Fibroblast of upper back skin (primary cell): ENCODE measurements at regions not wholly inside any gene's neighbourhood (a gene's known extent, or its start where the extent isn't known, plus 50 kb on each side); places are given as distances from the start of the nearest gene placed in this dataset.
"Not testable (repeated sequence)": the region's sequence is repeated elsewhere in the genome, so short reads cannot be mapped to it uniquely, and the experiment has no call there.

Experiments used
- DNase-seq: peaks from one replicate; pipeline ENCODE4 v3.0.0-alpha.2; 2013

GRCh38 chr13:50159607-50160006, 144.4 kb downstream of the KCNRG start:
- DNase-seq: no peak

- DNase-seq: peak; percentile 24
Measured at GRCh38 chr13:50161052-50161451, 145.8 kb downstream of the KCNRG start.

GRCh38 chr13:50162001-50162400, 146.8 kb downstream of the KCNRG start:
- peak; percentile 48 for DNase-seq

DNA sequence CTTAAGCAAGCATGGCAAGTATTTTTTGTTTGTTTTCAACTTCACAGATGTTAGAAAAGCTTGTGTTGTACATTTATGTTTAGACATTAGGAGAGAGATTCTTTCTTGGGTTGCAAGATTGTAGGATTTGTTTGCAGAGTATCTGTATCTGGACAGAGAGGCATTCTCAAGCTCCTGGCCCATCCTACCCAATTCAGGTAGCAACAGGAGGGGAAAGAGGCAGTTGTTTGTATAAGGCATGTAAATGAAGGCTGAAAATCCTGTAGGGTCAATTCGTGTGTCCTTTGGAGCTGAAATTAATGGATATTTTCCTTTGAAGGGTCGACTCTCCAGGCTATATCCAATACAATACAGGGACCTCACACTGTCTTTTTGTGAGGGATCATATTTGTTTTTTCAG, 147.3 kb downstream of the KCNRG start:
- DNase-seq: no peak

DNA sequence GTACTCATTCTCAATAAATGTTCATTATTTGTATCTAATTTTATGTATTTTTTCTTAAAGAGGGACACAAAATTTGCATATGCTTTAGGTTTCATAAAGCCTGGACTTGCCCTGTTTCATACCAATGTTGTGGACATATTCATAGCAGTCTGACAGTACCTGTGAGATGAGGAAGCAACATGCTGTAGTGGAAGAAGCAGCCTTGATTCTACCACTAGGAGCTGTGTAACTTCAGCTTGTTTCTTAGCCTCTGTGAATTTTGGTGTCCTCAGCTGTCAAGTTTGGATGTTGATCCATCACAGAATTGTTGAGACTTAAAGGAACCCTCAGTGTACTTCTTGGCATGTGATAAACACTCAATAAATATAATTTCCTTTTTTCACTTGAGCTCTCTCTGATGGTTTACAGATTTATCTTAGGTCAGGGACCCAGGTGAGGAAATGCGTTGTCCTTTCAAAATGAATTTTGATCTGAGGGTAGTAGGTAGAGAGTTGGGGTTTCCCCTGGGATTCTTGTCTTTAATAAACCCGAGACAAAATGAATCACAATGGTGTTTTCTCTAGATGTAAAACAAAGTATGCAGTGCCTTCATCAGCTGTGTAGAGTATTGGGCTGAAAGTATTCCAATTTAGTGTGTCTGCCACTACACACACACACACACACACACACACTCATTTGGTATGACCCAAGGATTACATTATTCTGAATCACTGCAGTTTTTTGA, 152.1 kb downstream of the KCNRG start:
- no peak for DNase-seq

DNA sequence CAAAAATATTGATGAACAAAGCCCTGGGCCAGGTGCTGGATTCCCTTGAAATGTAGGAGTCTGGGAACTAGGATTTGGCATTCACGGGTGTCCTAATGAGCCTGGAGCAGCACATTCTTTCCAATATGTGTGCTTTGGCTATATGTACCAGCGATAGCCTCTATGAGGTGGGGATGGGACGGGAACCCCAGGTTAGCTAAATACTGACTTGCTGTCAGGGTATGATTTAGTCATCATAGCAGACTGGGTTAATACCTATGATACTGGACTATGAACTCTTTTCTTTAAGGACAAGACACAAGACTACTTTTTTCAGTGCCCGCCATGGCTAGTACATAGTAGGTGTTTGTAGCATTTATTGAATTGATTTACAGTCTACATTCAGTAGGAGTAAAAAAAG, 152.7 kb downstream of the KCNRG start:
- no peak for DNase-seq

- no peak for DNase-seq
Measured at GRCh38 chr13:50168786-50169185, 153.5 kb downstream of the KCNRG start.

DNA sequence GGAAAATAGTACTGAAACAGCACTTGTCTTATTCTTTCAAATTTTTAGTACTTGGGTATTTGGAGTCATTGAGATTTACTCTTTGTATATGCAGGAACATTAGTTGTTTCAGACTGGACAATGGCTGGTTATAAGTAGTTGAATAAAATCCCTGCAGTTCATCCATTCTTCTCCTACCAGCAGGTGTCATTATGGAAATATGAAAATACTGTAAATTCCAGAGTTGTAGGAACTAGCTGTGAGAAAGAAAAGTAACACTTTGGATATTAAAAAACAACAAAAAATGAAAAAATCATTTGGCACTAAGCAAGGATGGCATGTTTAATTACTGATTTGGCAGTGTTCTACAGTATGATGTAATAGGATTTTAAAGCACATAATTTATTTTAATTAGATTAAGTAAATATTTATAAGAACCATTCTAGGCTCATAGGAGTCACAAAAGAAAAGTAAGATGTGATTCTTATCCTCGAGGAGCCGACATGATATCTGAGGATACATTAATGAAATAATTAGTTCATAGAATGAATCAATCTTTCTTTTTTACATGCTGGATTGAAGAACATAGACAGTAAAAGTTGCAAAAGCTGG, 155.3 kb downstream of the KCNRG start:
- DNase-seq: peak; percentile 56

DNA sequence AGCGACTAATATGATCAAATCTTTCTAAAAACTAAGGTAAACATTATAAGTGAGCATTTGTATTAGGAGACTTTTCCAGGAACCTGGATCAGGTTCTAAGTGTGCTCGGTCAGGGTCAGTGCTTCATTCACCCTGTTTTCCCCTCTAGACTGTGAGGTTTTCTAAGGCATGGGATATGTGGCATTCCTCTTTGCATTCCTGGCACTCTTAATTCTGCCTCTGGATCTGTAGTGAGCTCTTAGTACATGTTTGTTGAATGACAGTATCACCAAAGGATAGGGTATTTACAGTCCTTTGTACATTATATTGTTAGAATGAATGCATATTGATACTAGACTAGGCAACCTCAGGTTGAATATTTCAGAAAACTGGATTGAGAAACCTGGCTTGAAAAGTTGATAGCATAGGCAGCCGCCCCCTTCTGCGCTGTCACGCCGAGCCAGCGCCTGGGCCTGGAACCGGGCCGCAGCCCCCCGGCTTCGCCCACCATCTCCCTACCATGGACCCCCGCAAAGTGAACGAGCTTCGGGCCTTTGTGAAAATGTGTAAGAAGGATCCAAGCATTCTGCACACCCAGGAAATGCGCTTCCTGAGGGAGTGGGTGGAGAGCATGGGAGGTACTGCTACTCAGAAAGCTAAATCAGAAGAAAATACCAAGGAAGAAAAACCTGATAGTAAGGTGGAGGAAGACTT, 156.5 kb downstream of the KCNRG start:
- DNase-seq: no peak

DNA sequence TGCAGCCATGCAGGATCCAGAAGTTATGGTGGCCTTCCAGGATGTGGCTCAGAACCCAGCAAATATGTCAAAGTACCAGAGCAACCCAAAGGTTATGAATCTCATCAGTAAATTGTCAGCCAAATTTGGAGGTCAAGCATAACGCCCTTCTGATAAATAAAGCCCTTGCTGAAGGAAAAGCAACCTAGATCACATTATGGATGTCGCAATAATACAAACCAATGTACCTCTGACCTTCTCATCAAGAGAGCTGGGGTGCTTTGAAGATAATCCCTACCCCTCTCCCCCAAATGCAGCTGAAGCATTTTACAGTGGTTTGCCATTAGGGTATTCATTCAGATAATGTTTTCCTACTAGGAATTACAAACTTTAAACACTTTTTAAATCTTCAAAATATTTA, 157.8 kb downstream of the KCNRG start:
- not testable (repeated sequence) for DNase-seq

- no peak for DNase-seq
Measured at GRCh38 chr13:50174630-50175029, 159.4 kb downstream of the KCNRG start.

- DNase-seq: no peak
Measured at GRCh38 chr13:50179977-50180376, 164.7 kb downstream of the KCNRG start.

DNA sequence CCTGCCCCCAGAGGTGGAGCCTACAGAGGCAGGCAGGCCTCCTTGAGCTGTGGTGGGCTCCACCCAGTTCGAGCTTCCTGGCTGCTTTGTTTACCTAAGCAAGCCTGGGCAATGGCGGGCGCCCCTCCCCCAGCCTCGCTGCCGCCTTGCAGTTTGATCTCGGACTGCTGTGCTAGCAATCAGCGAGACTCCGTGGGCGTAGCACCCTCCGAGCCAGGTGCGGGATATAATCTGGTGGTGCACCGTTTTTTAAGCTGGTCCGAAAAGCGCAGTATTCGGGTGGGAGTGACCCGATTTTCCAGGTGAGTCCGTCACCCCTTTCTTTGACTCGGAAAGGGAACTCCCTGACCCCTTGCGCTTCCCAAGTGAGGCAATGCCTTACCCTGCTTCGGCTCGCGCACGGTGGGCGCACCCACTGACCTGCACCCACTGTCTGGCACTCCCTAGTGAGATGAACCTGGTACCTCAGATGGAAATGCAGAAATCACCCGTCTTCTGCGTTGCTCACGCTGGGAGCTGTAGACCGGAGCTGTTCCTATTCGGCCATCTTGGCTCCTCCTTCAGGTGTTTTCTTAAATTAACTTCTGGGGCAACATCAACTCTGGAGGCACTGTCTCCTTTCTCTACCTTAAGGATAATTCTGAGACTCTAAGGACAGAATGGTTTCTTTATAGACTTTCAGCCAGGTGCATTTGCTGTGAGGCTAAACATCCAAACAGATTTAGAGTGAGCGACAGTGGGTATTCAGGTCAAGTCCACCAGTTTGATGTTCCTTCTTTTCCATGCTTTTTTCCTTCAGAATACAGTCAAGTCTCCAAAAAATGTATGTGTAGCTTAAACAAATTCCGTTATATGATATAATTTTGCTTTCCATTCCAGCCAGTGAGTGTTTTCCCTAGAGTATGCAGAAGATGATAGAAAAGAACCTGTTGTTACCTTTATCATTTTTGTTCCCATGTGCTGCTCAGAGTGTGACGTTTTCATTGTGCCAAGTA, 170.8 kb downstream of the KCNRG start:
- DNase-seq: not testable (repeated sequence)

- DNase-seq: no peak
Measured at GRCh38 chr13:50187352-50188029, 172.2 kb downstream of the KCNRG start.

DNA sequence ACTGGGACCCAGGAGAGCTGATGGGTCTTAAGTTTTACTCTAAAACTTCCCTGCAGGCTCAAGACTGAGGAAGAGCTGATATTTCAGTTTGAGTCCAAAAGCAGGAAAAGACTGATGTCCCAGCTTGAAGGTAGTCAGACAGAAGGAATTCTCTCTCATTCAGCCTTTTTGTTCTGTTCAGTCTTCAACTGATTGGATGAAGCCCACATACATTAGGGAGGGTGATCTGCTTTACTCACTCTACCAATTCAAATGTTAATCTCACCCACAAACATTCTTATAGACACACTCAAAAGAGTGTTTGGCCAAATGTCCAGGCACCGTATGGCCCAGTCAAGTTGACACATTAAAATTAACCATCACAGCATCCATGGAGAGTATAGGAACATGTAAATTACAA, 173.5 kb downstream of the KCNRG start:
- no peak for DNase-seq

DNA sequence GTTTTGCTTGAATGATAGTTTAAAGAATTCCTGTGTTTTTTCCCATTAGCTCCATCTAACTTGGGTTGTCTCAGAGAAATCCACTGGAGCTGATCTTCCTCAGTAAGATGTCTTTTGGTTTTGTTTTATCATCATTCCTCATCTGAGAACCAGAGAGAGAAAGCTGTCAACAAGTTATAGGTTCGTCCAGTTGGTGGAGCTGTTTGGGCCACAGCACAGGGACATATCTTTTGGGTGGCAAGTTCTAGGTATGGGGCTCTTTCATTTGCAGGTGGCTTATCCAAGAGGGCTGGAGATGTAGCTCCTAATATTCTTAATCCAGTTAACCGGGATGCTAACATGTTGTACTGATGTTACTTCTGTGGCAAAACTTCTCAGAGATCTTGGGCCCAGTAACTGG, 174.2 kb downstream of the KCNRG start:
- DNase-seq: no peak

GRCh38 chr13:50191004-50191403, 175.8 kb downstream of the KCNRG start:
- no peak for DNase-seq

- DNase-seq: no peak
Measured at GRCh38 chr13:50192272-50192813, 177.1 kb downstream of the KCNRG start.

DNA sequence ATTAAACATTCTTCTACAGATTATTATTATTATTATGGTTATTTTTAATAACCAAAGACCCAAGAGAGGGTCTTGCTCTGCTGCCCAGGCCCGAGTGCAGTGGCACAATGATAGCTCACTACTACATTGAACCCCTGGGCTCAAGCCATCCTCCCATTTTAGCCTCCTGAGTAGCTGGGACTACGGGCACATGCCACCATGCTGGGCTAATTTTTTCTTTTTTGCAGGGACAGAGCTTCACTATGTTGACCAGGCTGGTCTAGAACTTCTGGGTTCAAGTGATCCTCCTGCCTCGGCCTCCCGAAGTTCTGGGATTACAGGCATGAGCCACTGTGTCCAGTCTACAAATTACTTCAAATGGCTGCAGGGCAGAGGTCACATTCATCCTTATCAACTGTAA, 179.8 kb downstream of the KCNRG start:
- DNase-seq: no peak

GRCh38 chr13:50196118-50196517, 180.9 kb downstream of the KCNRG start:
- no peak for DNase-seq

- DNase-seq: peak; percentile 23
Measured at GRCh38 chr13:50197705-50198104, 182.5 kb downstream of the KCNRG start.

DNA sequence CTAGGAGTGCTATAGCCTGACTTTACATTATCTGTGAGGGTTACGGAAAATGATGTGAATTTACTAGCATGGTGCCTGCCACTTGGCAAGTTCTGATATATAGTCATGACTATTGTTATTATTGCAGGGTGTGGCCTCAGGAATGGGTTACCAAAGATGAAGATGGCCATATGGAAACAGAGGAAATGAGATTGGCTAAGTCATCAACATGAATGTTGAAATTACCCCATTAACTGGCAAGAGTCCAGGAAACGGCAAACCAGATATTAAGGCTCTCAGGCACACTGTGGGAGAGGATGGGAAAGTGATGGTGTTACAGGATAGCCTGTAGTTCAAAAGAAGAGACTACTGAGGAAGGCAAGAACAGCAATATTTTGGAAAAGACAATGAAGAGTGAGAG, 183.3 kb downstream of the KCNRG start:
- peak; percentile 63 for DNase-seq
